HCEC 1CT (cell line): ENCODE measurements at regions not wholly inside any gene's neighbourhood (a gene's known extent, or its start where the extent isn't known, plus 50 kb on each side); places are given as distances from the start of the nearest gene placed in this dataset.
"Not testable (repeated sequence)": the region's sequence is repeated elsewhere in the genome, so short reads cannot be mapped to it uniquely, and the experiment has no call there.

Source experiments
- DNase-seq: peaks from one replicate; pipeline ENCODE4 v3.0.0-alpha.2; 2017

DNA sequence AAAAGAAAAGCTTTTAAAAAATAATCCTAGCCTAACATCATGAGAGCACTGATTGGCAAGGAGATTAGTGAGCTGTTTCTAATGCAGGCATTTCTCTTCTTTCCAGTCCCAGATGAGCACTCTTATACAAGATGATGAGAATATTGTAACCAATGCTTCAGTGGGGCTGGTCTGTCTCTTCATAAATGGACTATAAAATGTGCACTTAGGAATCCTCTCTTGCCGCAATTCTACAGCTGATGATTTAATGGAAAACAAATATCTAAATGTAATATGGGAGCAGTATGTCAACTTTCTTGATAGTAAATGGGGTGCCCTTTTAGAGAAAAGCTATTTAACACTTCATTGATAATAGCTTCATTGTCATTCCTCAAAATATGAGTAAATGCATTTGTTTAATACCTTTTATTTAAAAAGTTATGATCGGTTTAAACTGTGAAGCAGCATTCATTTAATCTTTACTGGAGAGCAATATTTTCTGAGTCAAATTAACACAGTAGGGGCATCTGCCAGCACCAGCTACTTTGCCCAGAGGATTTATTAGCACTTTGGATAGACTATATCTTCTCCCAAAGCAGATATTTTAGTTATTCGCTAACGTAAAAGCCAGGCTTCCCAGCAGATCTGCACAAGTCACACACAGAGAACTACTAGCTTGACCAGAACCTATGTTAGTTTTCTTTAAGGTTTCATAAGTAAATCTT lies 985.9 kb downstream of the DIPK2A start:
- DNase-seq: no peak

GRCh38 chr3:144963810-144964209 lies 992.2 kb downstream of the DIPK2A start:
- no peak for DNase-seq

- DNase-seq: no peak
These were observed 994.9 kb downstream of the DIPK2A start for GRCh38 chr3:144966560-144966959.

GRCh38 chr3:144968750-144969350 lies 997.2 kb downstream of the DIPK2A start:
- DNase-seq: no peak

DNA sequence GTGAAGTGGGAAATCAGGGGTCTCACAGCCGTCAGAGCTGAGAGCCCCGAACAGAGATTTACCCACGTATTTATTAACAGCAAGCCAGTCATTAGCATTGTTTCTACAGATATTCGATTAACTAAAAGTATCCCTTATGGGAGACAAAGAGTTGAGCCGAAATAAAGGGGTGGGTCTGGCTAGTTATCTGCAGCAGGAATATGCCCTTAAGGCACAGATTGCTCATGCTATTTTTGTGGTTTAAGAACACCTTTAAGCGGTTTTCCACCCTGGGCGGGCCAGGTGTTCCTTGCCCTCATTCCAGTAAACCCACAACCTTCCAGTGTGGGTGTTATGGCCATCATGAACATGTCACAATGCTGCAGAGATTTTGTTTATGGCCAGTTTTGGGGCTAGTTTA lies 1012.9 kb downstream of the DIPK2A start:
- DNase-seq: not testable (repeated sequence)

- peak; percentile 53 for DNase-seq
These were observed 1018.2 kb downstream of the DIPK2A start for GRCh38 chr3:144989807-144990206.

- no peak for DNase-seq
These were observed 1024.2 kb downstream of the DIPK2A start for GRCh38 chr3:144995856-144996255.

DNA sequence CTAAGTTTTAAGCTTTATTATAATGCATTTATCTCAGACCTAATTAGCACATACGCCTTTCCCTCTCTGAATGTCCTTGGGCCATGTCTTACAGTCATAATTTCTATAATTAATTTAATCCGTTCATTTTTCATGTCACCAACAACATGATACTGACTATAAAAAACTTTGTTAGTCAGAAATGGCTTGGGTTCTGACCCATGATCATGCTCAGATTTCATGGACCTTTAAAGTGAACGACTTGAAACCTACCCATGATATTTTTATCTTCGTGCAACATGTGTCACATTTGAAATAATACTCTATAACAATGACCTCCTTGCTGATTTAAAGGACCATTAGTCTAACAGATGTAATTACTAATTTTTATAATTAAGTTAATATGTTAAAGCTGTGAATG lies 1033.8 kb downstream of the DIPK2A start:
- DNase-seq: no peak

DNA sequence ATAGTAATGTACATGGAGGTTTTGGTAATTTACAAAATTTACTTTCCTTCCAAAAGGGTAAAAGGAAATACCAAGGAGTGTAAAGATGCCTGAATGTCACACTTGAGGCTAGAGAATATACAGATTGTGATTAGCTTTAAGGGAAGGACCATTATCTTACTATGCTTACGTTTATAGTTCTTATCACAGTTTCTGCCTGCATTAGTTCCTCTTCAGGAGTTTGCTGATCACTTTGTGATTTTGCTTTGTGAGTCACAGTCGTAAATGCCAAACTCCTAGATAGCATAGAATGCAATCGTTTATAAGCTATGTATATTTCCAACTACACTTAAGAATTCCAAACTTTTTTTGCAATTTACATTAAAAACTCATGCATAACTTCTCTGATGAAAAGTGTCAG lies 1034.6 kb downstream of the DIPK2A start:
- DNase-seq: no peak

GRCh38 chr3:145013931-145014330 lies 1042.3 kb downstream of the DIPK2A start:
- DNase-seq: peak; percentile 71

DNA sequence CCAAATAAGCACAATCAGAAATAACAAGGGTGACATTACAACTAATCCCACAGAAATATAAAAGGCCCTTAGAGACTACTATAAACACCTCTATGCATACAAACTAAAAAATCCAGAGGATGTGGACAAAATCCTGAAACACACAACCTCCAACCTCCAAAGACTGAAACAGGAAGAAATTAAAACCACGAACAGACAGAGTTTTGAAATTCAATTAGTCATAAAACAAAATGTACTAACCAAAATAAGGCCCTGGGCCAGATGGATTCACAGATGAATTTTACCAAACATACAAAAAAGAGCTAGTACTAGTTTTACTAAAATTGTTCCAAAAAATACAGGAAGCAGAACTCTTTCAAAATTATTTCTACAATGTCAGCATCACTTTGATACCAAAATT lies 1043.6 kb downstream of the DIPK2A start:
- peak; percentile 73 for DNase-seq

DNA sequence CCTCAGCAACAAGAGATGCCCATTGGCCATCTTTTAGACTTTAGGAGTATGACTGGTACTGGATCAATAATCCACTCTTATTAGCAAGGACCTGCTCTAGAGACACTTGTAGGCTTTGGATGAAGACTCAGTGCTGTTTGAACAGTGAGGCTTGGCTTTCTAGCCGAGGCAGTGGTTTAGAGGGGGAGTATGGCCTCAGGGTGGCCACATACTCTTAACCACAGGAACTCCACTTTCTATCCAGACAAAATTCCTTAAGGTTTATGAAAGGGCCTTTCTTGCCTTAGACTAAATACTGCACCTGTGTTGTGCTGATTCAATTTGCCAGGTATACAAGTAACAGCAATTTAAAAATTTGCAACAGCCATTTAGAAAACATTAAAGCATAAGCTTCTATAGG lies 1046.3 kb downstream of the DIPK2A start:
- no peak for DNase-seq

- no peak for DNase-seq
These were observed 1050.8 kb downstream of the DIPK2A start for GRCh38 chr3:145022447-145022846.

DNA sequence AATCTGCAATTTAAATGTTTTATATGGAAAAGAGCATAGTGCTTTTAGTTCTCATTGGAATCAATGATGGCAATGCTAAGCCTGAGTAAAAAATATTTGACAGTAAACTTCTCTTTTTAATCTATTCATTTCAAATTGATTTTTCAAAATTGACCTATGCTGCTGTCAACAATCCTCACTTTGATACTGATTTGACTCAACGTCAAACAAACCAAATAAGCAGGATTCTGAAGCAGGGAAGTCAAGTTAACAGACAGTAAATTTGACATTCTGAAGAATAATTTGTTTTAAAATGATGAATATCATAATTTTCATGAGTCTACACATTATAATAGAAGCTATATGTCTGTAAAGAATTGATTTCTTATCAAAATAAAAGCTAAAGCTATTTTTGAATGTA lies 1053.1 kb downstream of the DIPK2A start:
- no peak for DNase-seq

DNA sequence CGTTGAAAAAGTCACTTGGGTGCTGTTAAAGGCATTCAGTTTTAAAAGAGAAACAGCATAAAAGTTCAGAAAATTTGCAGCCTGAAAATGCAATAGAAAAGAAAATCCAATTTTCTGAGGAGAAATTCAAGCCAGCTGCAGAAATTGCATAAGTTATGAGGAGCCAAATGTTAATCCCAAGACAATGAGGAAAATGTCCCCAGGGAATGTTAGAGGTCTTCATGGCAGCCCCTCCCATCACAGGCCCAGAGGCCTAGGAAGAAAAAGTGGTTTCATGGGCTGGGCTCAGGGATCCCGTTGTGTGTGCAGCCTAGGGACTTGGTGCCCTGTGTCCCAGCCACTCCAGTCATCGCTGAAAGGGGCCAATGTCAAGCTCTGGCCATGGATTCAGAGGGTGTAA lies 1055.6 kb downstream of the DIPK2A start:
- DNase-seq: not testable (repeated sequence)

DNA sequence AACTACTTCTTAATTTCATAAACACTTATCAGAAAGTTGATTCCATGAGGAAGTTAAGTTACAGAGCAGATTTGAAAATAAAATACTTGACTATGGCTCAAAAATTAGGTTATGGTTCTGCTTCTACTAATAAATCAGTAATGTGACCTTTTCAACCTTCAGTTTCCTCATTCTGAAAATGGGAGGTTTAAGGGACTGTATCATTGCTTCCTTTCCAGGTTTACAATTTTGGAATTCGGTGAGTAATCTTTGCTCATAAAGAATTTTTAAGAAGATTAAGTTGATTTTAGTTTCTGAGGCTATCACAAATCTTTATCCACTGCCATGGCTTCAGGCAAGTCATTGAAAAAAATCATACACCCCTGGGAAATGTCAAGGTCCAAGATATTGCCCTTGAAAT lies 1061.2 kb downstream of the DIPK2A start:
- peak; percentile 38 for DNase-seq

- DNase-seq: no peak
These were observed 1064.1 kb downstream of the DIPK2A start for GRCh38 chr3:145035682-145036081.

DNA sequence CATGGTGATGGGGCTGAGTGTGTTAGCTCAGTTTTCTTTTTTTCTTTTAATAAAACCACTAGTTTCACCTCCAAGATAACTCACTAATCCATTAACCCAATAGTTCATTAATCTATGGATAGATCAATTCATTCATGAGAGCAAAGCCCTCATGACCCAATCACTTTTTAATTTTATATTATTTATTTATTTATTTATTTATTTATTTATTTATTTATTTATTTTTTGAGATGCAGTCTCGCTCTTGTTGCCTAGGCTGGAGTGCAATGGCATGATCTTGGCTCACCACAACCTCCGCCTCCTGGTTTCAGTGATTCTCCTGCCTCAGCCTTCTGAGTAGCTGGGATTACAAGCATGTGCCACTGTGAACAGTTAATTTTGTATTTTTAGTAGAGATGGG lies 1082.4 kb downstream of the DIPK2A start:
- DNase-seq: not testable (repeated sequence)

DNA sequence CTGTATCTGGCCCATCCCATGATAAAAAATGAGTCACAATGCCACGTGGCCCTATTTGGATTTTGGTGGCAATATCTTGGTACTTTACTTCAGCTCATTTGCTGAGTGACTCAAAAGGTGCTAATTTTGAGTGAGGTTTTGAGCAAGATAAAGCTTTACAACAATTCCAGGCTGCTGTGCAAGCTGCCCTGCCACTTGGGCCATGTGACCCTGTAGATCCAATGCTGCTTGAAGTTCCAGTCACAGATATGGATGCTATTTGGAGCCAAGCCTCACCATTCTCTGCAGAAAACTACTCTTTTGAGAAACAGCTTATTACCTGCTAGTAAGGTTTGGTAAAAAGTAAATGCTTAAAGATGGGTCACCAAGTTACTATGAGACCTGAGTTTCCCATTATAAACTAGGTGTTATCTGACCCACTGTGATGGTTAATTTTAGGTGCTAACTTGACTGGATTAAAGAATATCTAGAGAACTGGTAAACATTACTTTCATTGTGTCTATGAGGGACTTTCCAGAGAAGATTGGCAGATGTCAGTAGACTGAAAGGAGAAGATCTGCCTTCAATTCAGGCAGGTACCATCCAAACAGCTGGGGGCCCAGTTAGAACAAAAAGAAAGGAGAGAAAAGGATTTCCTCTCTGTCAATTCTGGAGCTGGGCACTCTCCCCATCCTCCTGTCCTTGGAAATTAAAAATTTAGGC lies 1083.9 kb downstream of the DIPK2A start:
- no peak for DNase-seq

DNA sequence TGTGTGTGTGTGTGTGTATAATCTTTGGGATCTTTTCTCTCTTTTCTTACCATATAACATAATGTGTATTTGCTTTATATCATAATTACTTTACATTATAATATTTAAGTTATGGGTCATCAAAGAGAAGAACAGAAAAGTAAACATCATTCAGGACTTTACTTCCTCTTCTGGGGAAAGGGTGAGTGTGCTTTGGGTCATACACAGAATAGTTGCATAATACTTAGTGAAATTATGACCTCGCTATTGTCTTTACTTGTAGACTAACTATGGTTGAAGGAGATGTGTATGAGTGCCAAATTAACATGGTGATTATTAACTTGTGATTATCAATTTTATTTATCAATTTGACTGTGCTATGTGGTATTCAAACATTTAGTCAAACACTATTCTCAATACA lies 1086.9 kb downstream of the DIPK2A start:
- no peak for DNase-seq

DNA sequence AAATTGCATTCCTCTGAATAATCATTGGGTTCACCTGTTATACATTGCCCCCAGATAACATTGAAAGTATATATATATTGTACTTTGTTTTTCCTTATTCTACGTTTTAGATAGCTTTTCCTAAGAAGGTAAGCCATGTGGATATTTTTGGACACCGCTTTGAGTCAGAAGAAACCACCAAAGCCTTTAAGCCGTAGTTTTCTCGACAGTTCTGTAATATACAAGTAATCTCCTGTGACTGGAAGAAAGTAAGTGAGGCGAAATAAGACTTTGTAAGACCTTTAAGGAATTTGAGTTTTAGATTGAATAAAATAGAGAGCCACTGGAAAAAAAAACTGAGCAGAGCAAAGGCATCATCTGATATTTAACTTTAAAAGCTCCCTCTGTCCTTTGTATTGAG lies 1092.0 kb downstream of the DIPK2A start:
- no peak for DNase-seq

DNA sequence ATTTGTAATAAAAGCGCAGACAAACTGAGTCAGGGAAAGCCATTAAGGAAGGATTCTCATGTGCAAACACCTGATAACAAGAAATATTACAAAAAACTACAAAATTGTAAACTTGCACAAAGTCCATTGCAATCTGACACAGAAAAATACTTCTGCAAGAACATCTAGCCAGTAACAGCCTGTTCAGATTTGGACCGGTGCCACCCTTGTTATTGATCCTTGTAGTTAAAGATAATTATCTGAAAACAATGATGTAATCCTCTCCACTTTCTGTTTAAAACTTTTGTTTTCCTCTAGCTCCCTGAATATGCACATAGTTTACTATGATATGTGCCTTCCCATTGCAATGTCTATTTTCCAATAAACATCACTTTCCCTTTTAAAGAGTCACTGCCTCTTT lies 1090.2 kb downstream of the PLOD2 start:
- no peak for DNase-seq

DNA sequence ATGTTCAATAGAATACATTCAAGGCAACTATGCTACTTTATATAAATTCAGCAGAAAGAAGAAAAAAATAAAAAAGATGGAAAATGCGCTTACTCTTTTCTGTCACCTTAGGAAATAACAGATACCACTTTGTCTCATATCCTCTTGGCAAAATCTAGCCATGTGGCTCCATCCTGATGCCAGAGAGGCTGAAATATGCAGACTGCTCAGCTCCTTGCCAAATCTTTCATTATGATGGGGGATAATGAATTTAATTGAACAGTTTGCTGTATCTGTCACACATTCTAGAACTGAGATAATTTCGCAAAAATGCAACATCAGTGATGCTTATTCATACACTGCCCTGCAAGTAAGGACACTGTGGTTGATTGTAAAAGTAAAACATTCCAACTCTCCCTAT lies 1081.5 kb downstream of the PLOD2 start:
- DNase-seq: no peak

GRCh38 chr3:145087038-145087437 lies 1073.9 kb downstream of the PLOD2 start:
- DNase-seq: no peak
